ENCODE measurements at regions not wholly inside any gene's neighbourhood (a gene's known extent, or its start where the extent isn't known, plus 50 kb on each side); places are given as distances from the start of the nearest gene placed in this dataset.
"Not testable (repeated sequence)": the region's sequence is repeated elsewhere in the genome, so short reads cannot be mapped to it uniquely, and the experiment has no call there.

DNA sequence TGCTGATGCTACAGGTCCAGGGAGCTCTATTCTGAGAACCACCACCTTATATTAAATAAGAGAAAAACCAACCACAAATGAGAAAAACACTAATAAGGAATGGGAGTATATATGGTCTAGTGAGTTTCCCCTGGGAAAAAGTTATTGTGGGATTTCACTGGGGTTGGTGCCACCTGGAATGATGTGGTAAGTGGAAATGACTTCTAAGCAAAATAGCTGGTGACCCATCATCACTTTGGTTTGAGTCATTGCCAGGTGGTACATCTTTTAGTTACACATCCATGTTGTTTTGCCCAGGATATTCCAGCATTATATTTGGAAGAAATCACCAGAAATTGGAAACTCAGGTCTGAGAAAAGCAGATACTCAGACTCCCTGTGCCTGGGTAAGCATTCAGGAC is 437.3 kb downstream of the DTWD2 start:
- DNase-seq: no peak

DNA sequence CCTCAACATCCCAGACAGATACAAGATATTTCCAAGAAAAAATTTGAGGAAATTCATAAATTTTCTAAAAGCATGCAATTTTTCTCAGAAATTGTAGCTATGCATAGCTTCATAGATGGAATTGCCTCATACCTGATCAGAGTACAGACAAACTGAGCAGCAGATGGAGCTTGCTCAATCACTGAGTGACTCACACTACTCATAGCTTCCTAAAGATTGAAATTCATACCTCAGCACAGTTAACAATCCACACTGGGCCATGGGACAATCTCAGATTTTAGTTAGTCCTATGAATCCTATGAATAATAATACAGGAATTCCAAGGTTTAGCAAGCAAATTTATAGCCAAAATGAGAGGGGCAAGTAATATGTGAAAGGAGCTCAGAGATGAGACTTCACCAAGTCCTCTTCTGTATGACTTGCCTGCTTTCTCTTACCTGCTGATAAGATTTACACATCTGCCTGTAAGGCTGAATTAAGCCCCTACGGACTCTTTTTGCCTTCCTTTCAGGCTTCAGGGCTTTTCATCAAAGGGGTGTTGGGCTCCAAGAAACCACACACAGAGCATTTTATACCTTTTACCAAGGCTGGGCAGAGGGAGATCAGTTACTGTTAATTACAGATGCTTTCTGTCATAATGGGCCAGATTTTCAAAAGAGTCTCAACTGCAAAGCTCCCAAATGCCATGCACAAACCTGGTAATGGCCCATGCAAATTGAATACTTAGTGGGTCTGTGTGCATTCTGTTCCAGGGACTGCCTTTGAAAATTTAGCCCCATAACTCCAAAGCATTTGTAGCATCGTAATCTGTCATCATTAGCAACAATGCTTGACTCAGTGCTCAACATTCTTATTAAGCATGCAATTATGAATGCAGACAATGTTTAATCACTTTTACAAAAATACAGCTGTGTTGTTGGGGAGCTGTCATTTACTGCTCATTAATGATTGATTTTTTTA is 439.3 kb downstream of the DTWD2 start:
- DNase-seq: no peak

DNA sequence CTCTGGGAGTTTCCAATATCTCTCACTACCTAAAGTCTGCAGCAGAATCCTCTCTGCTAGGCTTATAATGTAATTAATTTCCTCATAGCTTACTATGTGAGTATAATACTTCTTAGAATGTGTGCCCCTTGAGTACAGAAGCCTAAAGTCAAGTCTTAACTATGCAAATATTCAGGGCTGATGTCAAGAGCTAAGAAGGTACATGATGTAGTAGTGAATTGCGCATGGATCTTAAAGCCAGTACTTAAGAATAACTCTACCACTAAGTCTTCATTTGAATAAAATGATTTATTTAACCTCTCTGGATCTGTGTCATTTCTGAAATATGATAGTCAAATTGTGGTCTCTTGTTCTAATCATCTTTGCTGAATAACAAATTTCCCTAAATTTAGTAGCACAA is 442.9 kb downstream of the DTWD2 start:
- DNase-seq: no peak

DNA sequence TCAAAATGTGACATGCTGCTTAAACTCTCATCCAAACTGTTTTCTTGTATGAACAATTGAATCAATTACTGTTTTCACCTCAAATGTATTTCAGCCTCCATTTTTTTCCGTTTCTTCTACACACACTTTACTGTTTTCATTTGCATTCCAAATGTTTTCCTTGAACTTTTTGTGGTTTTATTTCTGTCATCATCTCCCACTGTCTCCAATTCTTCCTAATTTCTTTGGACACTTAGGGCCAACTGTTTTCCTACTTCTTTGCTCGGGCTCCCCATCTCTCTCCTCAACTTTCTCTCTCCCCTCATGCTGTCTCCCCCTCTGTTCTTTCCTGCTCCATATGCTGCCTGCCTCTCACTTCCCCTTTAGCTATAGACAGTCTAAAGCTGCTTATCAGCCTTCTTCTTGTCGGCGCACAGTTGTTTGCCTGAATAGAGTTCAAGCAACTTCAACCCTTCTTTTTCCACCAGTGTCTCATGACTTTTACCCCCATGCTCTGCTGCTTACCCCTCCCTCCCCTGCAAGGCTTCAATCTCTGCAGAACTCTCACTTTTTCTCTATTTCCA is 443.4 kb downstream of the DTWD2 start:
- DNase-seq: no peak

DNA sequence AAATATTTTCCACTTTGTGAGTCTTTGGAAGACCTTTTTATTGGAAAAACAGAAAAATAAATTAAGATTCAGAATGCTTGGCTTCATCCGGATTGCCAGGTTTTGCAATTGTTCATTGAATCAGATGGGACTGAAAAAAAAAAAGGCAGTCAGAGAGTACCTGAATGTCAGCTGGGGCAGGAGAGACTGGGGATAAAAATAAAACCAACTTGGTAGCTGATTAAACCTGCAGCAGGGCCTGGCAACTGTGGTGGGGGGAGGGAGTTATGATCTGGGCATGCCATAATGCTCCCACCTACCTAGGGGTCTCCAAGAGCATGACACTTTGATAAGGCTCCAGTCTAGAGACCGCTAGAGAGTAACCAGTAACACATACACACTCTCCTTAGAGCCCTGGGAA is 454.4 kb downstream of the DTWD2 start:
- DNase-seq: no peak

DNA sequence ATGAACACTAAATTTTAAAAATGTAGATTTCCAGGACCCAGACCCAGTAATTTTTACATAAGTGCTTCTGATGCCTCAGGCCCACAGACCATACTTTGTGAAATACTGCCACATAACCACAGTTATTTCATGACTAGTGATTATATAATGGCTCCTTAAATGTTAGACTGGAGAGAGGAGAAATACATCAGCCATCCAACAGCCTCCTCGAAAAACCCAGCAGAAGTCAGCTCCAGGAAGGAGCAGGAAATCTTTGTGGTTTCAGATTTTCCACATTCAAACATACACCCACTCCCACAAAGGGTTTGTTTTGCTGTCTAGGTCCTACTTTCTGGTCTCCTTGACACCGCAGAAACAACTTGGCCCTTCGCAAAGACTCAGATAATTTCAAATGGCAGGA is 455.2 kb downstream of the DTWD2 start:
- no peak for DNase-seq

DNA sequence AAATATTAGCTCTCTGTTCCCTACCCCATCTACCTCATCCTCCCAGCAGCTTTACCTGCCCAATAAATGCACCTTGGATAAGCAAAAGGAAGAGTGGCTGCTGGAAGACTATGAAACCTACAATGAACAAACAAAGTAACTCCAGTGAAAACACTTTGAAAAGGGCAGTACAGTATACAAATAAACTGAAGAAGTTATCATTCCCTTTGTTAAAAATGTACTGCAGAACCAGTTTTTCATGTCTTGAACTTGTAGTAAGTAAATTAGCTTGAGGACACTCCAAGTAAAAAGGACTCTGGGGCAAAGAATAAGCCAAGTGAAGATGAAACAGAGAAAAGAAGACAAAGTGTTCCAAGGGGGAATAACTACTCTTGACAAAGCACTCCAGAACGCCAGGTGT is 457.1 kb downstream of the DTWD2 start:
- no peak for DNase-seq

DNA sequence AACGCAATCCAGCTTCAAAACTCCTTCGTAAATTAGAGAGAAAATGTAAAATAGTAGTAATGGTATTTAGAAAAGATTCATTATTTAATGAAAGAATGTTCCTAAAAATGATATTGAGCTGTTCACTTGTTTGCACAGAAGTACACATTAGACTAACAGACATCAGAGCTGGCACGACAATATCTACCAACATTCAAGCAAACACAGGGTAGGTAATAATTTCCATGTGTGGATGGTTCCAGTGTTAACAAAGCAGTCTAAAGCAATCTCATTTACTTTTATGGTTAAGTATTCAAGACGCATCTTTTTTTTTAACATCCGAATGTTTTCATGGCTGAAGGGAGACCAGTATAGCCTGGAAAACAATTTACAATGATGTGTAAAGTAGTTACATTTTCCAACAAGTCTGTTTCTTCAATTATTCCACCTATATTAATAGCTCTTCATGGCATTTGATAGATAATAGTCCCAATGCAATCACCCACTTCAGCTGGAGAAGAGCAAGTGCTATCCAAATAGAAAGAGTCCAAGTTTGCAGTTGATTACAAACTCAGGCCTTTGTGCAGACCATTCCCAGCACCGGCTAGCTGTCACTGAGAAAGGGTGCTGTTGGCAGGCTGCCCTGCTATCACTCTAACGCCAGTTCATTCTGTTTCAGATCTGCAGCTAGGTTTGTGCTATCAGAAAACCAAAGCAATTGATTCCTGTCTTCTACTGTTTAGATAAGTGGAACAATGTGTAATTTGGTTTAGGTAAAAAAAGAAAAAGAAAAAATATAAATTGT is 458.8 kb downstream of the DTWD2 start:
- DNase-seq: no peak

DNA sequence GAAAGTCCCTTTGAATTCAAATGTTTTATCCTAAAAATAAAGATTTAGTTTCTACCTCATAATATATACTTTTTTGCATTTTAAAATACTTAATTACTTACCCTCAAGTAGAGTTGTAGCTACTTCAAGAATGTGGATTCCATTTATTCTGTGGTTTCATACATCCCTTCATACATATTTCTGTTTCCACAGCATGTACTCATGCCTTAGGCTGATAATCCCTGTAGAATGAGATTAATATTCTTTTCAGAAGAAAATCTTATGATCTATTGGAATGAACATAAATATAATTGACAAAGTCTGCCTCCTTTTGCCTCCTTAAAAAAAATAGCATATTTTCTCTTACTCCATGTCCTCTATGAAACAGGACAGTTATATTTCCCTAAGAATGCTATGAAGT is 465.7 kb downstream of the DTWD2 start:
- DNase-seq: no peak

DNA sequence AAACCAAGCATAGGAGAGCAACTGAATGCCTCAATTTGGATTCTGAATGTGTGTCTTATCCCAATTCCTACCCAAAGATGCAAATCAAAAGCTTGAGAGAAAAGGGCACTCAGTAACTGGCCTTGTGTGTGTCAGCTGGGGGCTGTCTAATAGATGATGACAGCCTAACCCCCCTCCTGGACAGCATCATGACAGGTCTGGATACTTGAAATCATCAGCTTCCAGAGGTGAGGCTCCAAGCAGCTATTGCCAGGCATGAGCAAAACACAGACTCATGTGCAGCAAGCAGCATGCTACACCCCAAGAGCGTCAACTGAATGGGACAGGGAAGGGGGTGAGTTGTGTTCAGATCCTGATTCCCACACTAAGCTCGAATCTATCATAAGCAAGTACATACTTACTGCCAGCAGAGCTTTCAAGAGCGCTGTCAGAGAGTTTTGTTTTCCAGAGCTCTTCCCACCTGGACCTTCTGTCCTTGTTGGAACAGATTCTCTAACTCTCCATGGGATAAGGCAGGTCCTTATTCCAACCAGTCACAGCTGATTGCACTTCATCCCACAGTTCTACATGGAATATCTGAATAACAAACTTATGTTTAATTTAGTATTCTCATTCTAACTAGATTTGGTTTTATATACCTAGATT is 467.5 kb downstream of the DTWD2 start:
- no peak for DNase-seq

DNA sequence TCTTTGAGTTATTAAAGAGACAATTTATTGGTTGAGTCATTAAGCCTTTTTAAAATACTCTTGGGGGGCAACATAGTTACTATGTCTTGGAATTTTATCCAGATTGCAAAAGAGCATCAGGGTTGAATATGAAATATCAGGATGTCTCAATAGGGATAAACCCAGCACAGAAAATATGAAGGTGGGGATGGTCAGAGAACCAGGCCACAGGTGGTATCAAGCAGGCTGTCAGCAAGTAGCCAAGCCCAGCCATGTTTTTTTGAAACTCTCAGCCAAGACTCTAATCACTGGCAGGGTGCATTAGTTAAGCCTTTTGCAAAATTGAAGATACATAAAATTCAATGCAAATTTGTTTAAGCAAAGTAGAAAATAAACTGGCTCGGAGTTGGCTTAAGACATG is 468.9 kb downstream of the DTWD2 start:
- no peak for DNase-seq

DNA sequence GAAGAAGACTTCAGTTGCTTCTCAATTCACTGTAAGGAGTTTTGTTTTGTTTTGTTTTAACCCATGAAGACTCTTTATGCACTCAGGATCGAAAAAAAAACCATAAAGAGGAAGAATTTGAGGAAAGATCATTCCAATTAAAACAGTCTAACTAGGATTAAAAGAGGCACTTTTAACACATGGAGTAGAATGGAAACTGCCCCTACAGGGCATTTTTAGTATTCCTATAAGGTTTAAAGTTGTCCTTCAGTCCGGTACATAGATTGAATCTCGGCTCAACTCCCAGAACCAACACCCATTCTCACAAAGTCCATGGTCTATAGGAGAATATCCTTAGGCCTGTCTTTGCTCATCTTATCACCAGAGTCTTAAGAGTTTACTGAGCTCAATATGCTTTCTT is 469.6 kb downstream of the DTWD2 start:
- DNase-seq: no peak

DNA sequence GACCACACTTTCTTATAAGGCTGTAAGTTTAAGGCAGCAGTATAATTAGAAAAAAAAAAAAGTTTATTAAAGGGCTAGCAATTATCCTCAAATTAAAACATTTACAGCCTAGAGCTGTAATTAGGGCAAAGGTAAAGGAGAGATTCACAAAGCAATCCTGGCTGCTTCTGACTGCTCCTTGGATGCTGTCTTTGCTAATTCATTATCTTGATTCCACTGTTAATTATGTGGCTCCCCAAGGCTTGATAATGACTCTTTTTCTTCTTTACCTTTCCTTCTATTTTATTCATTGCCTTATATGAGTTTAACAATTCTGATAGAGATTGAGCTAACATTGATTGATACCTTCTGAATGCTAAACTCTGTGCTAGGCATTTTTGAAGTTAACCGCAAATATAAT is 476.5 kb downstream of the DTWD2 start:
- no peak for DNase-seq

DNA sequence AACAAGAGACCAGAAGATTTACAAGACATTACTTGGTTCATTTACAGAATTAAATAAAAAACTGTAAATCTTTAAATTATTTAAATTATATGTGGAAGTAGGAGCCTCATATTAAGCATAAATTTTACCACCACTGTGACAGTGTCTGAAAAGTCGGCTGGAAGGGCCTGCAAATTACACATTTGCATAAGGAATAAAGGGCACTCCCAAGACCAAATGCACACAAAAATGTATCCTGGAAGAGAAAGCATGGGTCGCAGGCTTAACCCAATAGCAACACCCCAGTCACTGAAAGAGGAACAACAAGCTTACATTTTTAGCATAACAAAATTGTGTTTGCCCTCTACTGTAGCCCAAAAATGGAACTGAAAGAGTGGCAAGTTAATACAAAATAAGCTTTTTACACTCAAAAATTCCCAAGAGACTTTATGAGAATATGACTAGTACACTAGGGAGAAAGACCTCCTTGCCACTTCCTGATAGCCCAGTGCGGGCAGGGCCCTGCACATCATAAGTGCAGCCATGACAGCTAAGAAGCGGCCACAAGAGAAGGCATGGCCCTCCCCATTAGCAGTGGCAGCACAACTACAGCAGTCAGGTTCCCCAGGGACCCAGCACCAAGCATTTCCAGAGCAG is 482.0 kb downstream of the DTWD2 start:
- DNase-seq: no peak

DNA sequence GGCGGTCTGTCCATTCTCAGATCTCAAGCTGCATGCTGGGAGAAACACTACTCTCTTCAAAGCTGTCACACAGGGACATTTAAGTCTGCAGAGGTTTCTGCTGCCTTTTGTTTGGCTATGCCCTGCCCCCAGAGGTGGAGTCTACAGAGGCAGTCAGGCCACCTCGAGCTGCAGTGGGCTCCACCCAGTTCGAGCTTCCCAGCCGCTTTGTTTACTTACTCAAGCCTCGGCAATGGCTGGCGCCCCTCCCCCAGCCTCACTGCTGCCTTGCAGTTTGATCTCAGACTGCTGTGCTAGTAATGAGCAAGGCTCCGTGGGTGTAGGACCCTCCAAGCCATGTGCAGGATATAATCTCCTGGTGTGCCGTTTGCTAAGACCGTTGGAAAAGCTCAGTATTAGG is 486.1 kb downstream of the DTWD2 start:
- DNase-seq: not testable (repeated sequence)

DNA sequence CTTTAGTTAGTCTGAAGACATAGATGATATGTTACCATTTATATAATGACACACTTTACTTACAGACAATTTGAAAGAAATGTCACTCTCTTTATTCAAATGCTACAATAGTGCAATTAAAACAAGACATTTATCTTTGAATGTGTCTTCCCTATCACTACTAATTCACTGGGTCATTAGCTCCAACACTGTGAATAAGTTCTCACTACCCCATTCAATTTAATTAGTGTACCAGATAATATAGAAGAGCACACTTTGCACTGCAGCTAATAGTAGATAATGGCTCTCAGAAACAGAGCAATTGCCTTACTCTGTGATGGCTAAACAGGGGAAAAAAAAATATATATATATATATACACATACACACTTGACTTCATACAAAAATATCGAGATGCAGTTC is 497.0 kb downstream of the DTWD2 start:
- no peak for DNase-seq

DNA sequence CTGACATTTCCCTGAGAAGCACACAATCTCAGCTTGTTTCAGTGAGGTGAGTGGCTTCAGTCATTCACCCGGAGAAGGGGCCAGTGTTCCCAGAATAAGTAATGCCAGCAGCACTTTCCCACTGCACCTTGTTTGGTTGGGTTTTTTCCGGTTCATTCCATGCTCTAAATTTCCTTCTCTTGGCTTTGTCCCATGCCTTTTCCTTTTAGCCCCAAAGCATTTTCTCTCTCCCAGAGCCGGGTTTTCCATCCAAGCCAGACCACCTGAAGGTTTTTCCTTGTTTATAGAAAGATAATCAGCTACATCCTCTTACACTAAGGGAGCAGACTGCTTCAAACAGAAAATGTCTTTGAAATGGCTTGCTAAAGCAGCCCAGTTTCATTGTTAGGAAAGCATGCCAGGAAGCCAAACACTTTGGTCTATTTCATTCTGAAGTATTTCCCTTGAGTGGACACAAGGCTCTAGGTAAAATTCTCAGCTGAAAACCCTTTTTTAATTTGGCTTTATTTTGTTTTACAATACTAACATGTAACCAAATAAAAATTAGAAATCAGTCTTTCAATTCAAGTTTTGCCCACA is 501.6 kb downstream of the DTWD2 start:
- DNase-seq: no peak

DNA sequence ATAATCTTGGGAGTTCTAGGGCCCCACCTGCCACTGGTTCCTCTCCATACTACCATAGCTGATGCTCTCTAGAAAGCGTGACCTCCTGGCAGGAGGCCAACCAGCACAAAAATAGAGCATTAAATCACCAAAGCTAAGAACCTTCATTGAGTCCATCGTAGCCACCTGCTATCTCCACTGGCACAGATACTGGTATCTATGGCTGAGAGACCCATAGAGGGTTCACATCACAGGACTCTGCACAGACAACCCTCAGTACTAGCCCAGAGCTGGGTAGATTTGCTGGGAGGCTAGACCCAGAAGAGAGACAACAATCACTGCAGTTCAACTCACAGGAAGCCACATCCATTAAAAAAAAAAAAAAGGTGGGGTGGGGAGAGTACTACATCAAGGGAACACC is 509.1 kb downstream of the DTWD2 start:
- no peak for DNase-seq

DNA sequence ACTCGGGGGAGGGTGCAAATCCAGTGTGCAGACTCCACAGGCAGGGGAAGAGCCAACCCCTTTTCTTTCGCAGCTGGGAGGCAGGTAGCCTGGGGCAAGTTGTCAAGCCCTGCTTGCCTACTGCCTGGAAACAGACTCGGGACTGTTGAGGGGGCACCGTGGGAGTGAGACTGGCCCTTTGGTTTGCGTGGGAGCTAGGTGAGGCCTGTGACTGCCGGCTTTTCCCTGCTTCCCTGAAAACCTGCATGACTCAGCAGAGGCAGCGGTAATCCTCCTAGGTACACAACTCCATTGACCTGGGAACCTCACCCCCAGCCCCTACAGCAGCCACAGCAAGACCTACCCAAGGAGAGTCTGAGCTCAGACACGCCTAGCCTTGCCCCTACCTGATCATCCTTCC is 509.5 kb downstream of the DTWD2 start:
- DNase-seq: no peak

DNA sequence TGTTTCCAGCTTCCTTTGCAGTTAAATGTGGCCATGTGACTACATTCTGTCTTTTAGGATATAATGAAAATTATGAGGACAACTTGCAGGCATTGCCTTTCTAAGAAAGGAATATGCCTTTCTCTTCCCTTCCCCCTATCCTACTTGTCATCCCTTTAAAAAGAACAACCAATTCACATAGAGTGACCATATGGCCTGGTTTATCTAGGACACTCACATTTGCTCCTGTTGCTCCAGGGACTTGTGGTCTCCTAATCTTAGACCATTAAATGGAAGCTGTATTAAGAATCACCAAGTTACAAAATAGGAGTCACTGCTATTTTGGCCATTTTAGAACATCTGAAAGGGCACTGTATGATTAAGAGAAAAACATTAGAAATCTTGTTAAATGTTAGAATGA is 520.3 kb downstream of the DTWD2 start:
- no peak for DNase-seq

DNA sequence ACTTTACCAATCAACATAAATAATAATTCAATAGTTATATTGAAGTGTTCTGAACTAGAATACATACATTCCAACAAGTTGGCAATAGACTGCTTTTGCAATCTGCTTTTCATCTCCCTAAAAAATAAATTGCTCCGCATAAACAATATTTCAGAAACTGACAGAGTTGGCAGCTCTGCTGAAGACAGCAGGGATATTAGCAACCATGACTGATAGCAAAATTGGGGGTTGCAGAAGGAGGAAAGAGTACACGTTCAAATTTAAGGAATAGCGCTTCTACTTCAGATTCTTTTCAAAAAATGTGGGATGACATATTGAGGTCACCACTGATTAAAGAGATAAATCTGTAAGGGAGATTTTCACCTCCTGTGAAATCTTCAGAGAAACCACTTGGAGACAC is 521.2 kb downstream of the DTWD2 start:
- DNase-seq: no peak

DNA sequence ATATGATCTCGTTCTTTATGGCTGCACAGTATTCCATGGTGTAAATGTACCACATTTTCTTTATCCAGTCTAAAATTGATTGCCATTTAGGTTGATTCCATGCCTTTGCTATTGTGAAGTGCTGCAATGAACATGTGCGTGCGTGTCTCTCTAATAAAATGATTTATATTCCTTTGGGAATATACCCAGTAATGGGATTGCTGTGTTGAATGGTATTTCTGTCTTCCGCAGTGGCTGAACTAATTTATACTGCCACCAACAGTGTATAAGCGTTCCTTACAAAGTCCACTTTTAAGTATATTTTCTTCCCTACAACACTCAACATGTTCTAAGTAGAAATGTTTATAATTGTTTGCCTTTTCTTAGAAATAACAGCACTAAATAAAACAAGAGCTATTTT is 521.9 kb downstream of the DTWD2 start:
- DNase-seq: no peak

Measured in right forelimb (tissue), 1 donor.